ENCODE measurements at regions not wholly inside any gene's neighbourhood (a gene's known extent, or its start where the extent isn't known, plus 50 kb on each side); places are given as distances from the start of the nearest gene placed in this dataset.

GRCh38 chr13:64413529-64413928, 2816.6 kb downstream of the PCDH9 start:
- H3K27ac ChIP-seq (ENCODE audit: low read depth, low read length) = no peak overlapping the region
- FAIRE-seq (no peak), DNase-seq (ENCODE audit: low read depth) (no peak)
- H3K4me2 ChIP-seq (ENCODE audit: low read length) = no peak overlapping the region
- H3K9me3 ChIP-seq (ENCODE audit: insufficient read depth, low read depth, low read length) = no peaks in the 10 kb centered on the region
- H3K4me1 ChIP-seq (ENCODE audit: insufficient read depth, low read length) = no peaks in the 10 kb centered on the region
- no peak overlapping the region for H3K4me3 Mint-ChIP-seq (ENCODE audit: unreplicated experiment)
- H2AFZ ChIP-seq (ENCODE audit: low read depth, low read length) = no peak overlapping the region
- no peak overlapping the region for H3K27ac Mint-ChIP-seq (ENCODE audit: unreplicated experiment)
- no peaks in the 10 kb centered on the region for H3K27me3 Mint-ChIP-seq (ENCODE audit: low read depth, unreplicated experiment)
- H3K36me3 ChIP-seq (ENCODE audit: insufficient read depth, low read length) = no peaks in the 10 kb centered on the region
- TF ChIP-seq EZH2 (IDR thresholded peaks at IDR 0.05; ENCODE audit: insufficient read depth, low read length) = no peak
- TF ChIP-seq, protein P1, sequence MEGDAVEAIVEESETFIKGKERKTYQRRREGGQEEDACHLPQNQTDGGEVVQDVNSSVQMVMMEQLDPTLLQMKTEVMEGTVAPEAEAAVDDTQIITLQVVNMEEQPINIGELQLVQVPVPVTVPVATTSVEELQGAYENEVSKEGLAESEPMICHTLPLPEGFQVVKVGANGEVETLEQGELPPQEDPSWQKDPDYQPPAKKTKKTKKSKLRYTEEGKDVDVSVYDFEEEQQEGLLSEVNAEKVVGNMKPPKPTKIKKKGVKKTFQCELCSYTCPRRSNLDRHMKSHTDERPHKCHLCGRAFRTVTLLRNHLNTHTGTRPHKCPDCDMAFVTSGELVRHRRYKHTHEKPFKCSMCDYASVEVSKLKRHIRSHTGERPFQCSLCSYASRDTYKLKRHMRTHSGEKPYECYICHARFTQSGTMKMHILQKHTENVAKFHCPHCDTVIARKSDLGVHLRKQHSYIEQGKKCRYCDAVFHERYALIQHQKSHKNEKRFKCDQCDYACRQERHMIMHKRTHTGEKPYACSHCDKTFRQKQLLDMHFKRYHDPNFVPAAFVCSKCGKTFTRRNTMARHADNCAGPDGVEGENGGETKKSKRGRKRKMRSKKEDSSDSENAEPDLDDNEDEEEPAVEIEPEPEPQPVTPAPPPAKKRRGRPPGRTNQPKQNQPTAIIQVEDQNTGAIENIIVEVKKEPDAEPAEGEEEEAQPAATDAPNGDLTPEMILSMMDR (IDR thresholded peaks at IDR 0.05; ENCODE audit: insufficient read depth, low read depth, low read length) = no peak
- H3K4me1 Mint-ChIP-seq (ENCODE audit: low read depth, unreplicated experiment) = no peaks in the 10 kb centered on the region
- no peak overlapping the region for H3K9ac ChIP-seq (ENCODE audit: low read length)
- H3K79me2 ChIP-seq (ENCODE audit: insufficient read depth, low read length) = no peaks in the 10 kb centered on the region
- no peak overlapping the region for H3K4me3 ChIP-seq (ENCODE audit: insufficient read depth, low read depth, low read length)
- H4K20me1 ChIP-seq (ENCODE audit: insufficient read depth, low read length) = no peaks in the 10 kb centered on the region
- no peaks in the 10 kb centered on the region for H3K27me3 ChIP-seq (ENCODE audit: insufficient read depth, low read length)
- no peaks in the 10 kb centered on the region for H3K36me3 Mint-ChIP-seq (ENCODE audit: low read depth, unreplicated experiment)
- no peaks in the 10 kb centered on the region for H3K9me3 Mint-ChIP-seq (ENCODE audit: unreplicated experiment)

DNA sequence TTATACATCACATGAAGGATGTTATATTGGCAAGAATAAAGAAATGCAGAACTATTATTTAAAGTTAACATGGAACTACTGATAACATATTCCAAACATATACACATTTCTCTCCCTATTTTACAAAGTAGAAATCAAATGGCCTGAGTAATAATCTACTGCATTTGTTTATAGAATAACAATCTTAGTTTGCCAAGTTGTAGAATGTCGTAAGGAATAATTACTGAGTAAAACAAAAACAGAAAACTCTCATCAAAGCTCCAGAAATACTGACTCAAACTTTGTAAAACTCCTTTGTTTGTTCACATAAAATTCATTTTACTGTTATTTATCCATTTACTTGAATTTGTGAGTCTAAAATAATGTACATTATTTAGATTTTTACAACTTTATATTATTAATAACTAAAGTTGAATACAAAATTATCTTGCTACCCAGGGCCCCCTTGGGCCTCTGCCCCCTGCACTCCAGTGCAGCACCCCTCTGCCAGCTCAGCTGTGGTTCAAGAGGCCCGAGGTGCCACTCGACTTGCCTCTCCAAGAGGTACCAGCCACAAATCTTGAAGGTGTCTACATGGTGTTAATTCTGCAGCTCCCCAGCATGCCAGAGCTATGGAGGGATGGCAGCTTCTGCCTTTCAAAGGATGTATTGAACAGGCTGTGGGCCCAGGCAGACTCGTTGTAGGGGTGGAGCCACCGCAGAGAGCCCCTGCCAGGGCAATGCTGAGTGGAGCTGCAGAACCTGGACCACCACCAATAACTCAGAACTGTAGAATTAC, 2819.7 kb downstream of the PCDH9 start:
- Histone ChIP-seq H3K27ac (ENCODE audit: low read depth, low read length) (no peak overlapping the region), H2AFZ (ENCODE audit: low read depth, low read length) (no peak overlapping the region), H3K9me3 (ENCODE audit: insufficient read depth, low read depth, low read length) (no peaks in the 10 kb centered on the region), H3K27me3 (ENCODE audit: insufficient read depth, low read length) (no peaks in the 10 kb centered on the region), H3K4me1 (ENCODE audit: insufficient read depth, low read length) (no peaks in the 10 kb centered on the region), H3K4me2 (ENCODE audit: low read length) (no peak overlapping the region), H3K36me3 (ENCODE audit: insufficient read depth, low read length) (no peaks in the 10 kb centered on the region), H3K4me3 (ENCODE audit: insufficient read depth, low read depth, low read length) (no peak overlapping the region), H3K79me2 (ENCODE audit: insufficient read depth, low read length) (no peaks in the 10 kb centered on the region), H4K20me1 (ENCODE audit: insufficient read depth, low read length) (no peaks in the 10 kb centered on the region), H3K9ac (ENCODE audit: low read length) (no peak overlapping the region)
- DNase-seq (ENCODE audit: low read depth) = no peak
- Mint-ChIP-seq H3K9me3 (ENCODE audit: unreplicated experiment) (no peaks in the 10 kb centered on the region), H3K27ac (ENCODE audit: unreplicated experiment) (no peak overlapping the region), H3K4me1 (ENCODE audit: low read depth, unreplicated experiment) (no peaks in the 10 kb centered on the region), H3K4me3 (ENCODE audit: unreplicated experiment) (no peak overlapping the region), H3K36me3 (ENCODE audit: low read depth, unreplicated experiment) (no peaks in the 10 kb centered on the region), H3K27me3 (ENCODE audit: low read depth, unreplicated experiment) (no peaks in the 10 kb centered on the region)
- TF ChIP-seq EZH2 (IDR thresholded peaks at IDR 0.05; ENCODE audit: insufficient read depth, low read length) = no peak
- TF ChIP-seq, protein P1 (IDR thresholded peaks at IDR 0.05; ENCODE audit: insufficient read depth, low read depth, low read length) = no peak
- FAIRE-seq = no peak

GRCh38 chr13:64397701-64398100, 2832.4 kb downstream of the PCDH9 start:
- H3K9ac ChIP-seq (ENCODE audit: low read length) = no peak overlapping the region
- Mint-ChIP-seq H3K36me3 (ENCODE audit: low read depth, unreplicated experiment) (no peaks in the 10 kb centered on the region), H3K27ac (ENCODE audit: unreplicated experiment) (no peak overlapping the region), H3K27me3 (ENCODE audit: low read depth, unreplicated experiment) (no peaks in the 10 kb centered on the region), H3K9me3 (ENCODE audit: unreplicated experiment) (no peaks in the 10 kb centered on the region), H3K4me3 (ENCODE audit: unreplicated experiment) (no peak overlapping the region), H3K4me1 (ENCODE audit: low read depth, unreplicated experiment) (peaks cover 15% of the 10 kb centered on the region)
- no peaks in the 10 kb centered on the region for H3K36me3 ChIP-seq (ENCODE audit: insufficient read depth, low read length)
- H3K9me3 ChIP-seq (ENCODE audit: insufficient read depth, low read depth, low read length) = no peaks in the 10 kb centered on the region
- H3K4me2 ChIP-seq (ENCODE audit: low read length) = peak overlapping the region; percentile 44
- no peak overlapping the region for H3K4me3 ChIP-seq (ENCODE audit: insufficient read depth, low read depth, low read length)
- no peak for FAIRE-seq
- peak; percentile 10 for DNase-seq (ENCODE audit: low read depth)
- no peaks in the 10 kb centered on the region for H3K27me3 ChIP-seq (ENCODE audit: insufficient read depth, low read length)
- H4K20me1 ChIP-seq (ENCODE audit: insufficient read depth, low read length) = no peaks in the 10 kb centered on the region
- no peaks in the 10 kb centered on the region for H3K4me1 ChIP-seq (ENCODE audit: insufficient read depth, low read length)
- H2AFZ ChIP-seq (ENCODE audit: low read depth, low read length) = no peak overlapping the region
- no peak for TF ChIP-seq EZH2 (IDR thresholded peaks at IDR 0.05; ENCODE audit: insufficient read depth, low read length)
- TF ChIP-seq, protein P1 (IDR thresholded peaks at IDR 0.05; ENCODE audit: insufficient read depth, low read depth, low read length) = no peak
- H3K79me2 ChIP-seq (ENCODE audit: insufficient read depth, low read length) = no peaks in the 10 kb centered on the region
- no peak overlapping the region for H3K27ac ChIP-seq (ENCODE audit: low read depth, low read length)

All from astrocyte (in vitro differentiated cells and primary cell).